WTC11 (cell line): ENCODE measurements at regions not wholly inside any gene's neighbourhood (a gene's known extent, or its start where the extent isn't known, plus 50 kb on each side); places are given as distances from the start of the nearest gene placed in this dataset.

Experiments
- ATAC-seq: fragments of 200-7000 bp; cut with Tn5 transposase; 2 replicates; pipeline ENCODE4 v1.10.0; 2021; ENCODE audit warnings: mild to moderate bottlenecking, moderate library complexity
- CTCF ChIA-PET: fragments of 300-600 bp; sonication (Branson Sonifier 250); formaldehyde crosslinking; loops from one replicate; lab custom pipeline; 2021; ENCODE audit warnings: antibody characterized with exemption; lab: Charles Lee
- POLR2A ChIA-PET: fragments of 350-600 bp; sonication (Branson Sonifier 250); formaldehyde crosslinking; loops from one replicate; lab custom pipeline; 2021; ENCODE audit warnings: antibody characterized with exemption; lab: Charles Lee
- DNase-seq: peaks from one replicate; pipeline ENCODE4 v3.0.0; 2021; ENCODE audit warnings: low spot score
- H3K27ac Mint-ChIP-seq: 2 replicates; pipeline ENCODE4 v1.8.0; 2021; ENCODE audit warnings: mixed read lengths
- H3K27me3 Mint-ChIP-seq: 2 replicates; pipeline ENCODE4 v1.8.0; 2021; ENCODE audit warnings: low read depth, mild to moderate bottlenecking, moderate library complexity, mixed read lengths
- H3K36me3 Mint-ChIP-seq: 2 replicates; pipeline ENCODE4 v1.8.0; 2021; ENCODE audit warnings: mixed read lengths
- H3K4me1 Mint-ChIP-seq: 2 replicates; pipeline ENCODE4 v1.8.0; 2022; ENCODE audit warnings: mixed read lengths
- H3K4me3 Mint-ChIP-seq: 2 replicates; pipeline ENCODE4 v1.8.0; 2021; ENCODE audit warnings: mild to moderate bottlenecking, moderate library complexity, mixed read lengths
- H3K9me3 Mint-ChIP-seq: 2 replicates; pipeline ENCODE4 v1.8.0; 2021; ENCODE audit warnings: mixed read lengths
- ATF6 ChIP-seq: sonication (generic); formaldehyde crosslinking; IDR thresholded peaks from 2 replicates; pipeline ENCODE4 v1.8.1; 2023; ENCODE audit warnings: mild to moderate bottlenecking, missing genetic modification reagents
- CDX4 ChIP-seq: fragments of 250-450 bp; sonication (Bioruptor Pico); IDR thresholded peaks from 2 replicates; pipeline ENCODE4 v1.9.0; 2021; ENCODE audit warnings: moderate library complexity, mild to moderate bottlenecking, inconsistent platforms, borderline replicate concordance
- CREB1 ChIP-seq: sonication (generic); formaldehyde crosslinking; IDR thresholded peaks from 2 replicates; pipeline ENCODE4 v1.8.0; 2023; ENCODE audit warnings: mild to moderate bottlenecking, missing genetic modification reagents
- EMX1 ChIP-seq: fragments of 250-450 bp; sonication (Bioruptor Pico); IDR thresholded peaks from 2 replicates; pipeline ENCODE4 v1.8.0; 2021; ENCODE audit warnings: mild to moderate bottlenecking
- ESRRA ChIP-seq: sonication (generic); formaldehyde crosslinking; IDR thresholded peaks from 2 replicates; pipeline ENCODE4 v1.8.1; 2022; ENCODE audit warnings: mild to moderate bottlenecking, missing genetic modification reagents, borderline replicate concordance
- FOXJ3 ChIP-seq: sonication (generic); formaldehyde crosslinking; IDR thresholded peaks from 2 replicates; pipeline ENCODE4 v1.9.0; 2021; ENCODE audit warnings: missing genetic modification reagents, mild to moderate bottlenecking, borderline replicate concordance
- FOXP4 ChIP-seq: sonication (generic); formaldehyde crosslinking; IDR thresholded peaks from 2 replicates; pipeline ENCODE4 v1.8.0; 2022; ENCODE audit warnings: mild to moderate bottlenecking, missing genetic modification reagents
- GTF2I ChIP-seq: fragments of 250-450 bp; sonication (Bioruptor Pico); conservative IDR thresholded peaks from 2 replicates; pipeline ENCODE4 v1.4.0; 2021; ENCODE audit warnings: mild to moderate bottlenecking
- HMGXB4 ChIP-seq: sonication (generic); formaldehyde crosslinking; IDR thresholded peaks from 2 replicates; pipeline ENCODE4 v1.8.1; 2023; ENCODE audit warnings: mild to moderate bottlenecking, moderate library complexity, missing genetic modification reagents
- MAX ChIP-seq: sonication (generic); formaldehyde crosslinking; IDR thresholded peaks from 2 replicates; pipeline ENCODE4 v1.8.0; 2022; ENCODE audit warnings: mild to moderate bottlenecking, missing genetic modification reagents
- MYBL2 ChIP-seq: sonication (generic); formaldehyde crosslinking; IDR thresholded peaks from 2 replicates; pipeline ENCODE4 v1.8.1; 2023; ENCODE audit warnings: mild to moderate bottlenecking, moderate library complexity, missing genetic modification reagents
- NR3C1 ChIP-seq: sonication (generic); formaldehyde crosslinking; conservative IDR thresholded peaks from 2 replicates; pipeline ENCODE4 v1.8.1; 2023; ENCODE audit warnings: low read depth, mild to moderate bottlenecking, missing genetic modification reagents
- TEAD1 ChIP-seq: sonication (generic); formaldehyde crosslinking; IDR thresholded peaks from 2 replicates; pipeline ENCODE4 v1.8.0; 2022; ENCODE audit warnings: mild to moderate bottlenecking, missing genetic modification reagents
- ZNF121 ChIP-seq: sonication (generic); formaldehyde crosslinking; IDR thresholded peaks from 2 replicates; pipeline ENCODE4 v1.8.0; 2023; ENCODE audit warnings: missing genetic modification reagents
- ZNF396 ChIP-seq: fragments of 250-450 bp; sonication (Bioruptor Pico); IDR thresholded peaks from 2 replicates; pipeline ENCODE4 v1.8.0; 2021; ENCODE audit warnings: mild to moderate bottlenecking, moderate library complexity, borderline replicate concordance
- ZNF512 ChIP-seq: sonication (generic); formaldehyde crosslinking; IDR thresholded peaks from 2 replicates; pipeline ENCODE4 v1.8.1; 2022; ENCODE audit warnings: missing genetic modification reagents, borderline replicate concordance

GRCh38 chr5:104421431-104421830 is 858.8 kb upstream of the NUDT12 start:
- POLR2A ChIA-PET = no interaction called here
- H3K36me3 Mint-ChIP-seq = no peaks in the 10 kb centered on the region
- DNase-seq (no peak), ATAC-seq (no peak)
- no peak overlapping the region for H3K27ac Mint-ChIP-seq
- H3K27me3 Mint-ChIP-seq = no peaks in the 10 kb centered on the region
- H3K4me1 Mint-ChIP-seq = no peaks in the 10 kb centered on the region
- TF ChIP-seq MAX (CRISPR knock-in tag) (no peak), ZNF512 (CRISPR knock-in tag) (no peak)
- CTCF ChIA-PET = interaction anchor here (1.2 kb wide), 1 partner anchor 9 kb away, joined by 8 read pairs; no protein-coding TSS in a partner anchor
- H3K9me3 Mint-ChIP-seq = no peaks in the 10 kb centered on the region
- H3K4me3 Mint-ChIP-seq = no peak overlapping the region

- Mint-ChIP-seq H3K36me3 (no peaks in the 10 kb centered on the region), H3K27me3 (no peaks in the 10 kb centered on the region), H3K4me3 (no peak overlapping the region), H3K9me3 (no peaks in the 10 kb centered on the region), H3K4me1 (peaks cover 1% of the 10 kb centered on the region; the same call in 1 of the 2 replicates), H3K27ac (no peak overlapping the region)
- CTCF ChIA-PET = no interaction called here
- TF ChIP-seq FOXP4 (CRISPR knock-in tag) (no peak), HMGXB4 (CRISPR knock-in tag) (no peak), ESRRA (CRISPR knock-in tag) (no peak), NR3C1 (no peak), MYBL2 (CRISPR knock-in tag) (no peak), EMX1 (CRISPR knock-in tag) (no peak), ZNF121 (CRISPR knock-in tag) (no peak), CREB1 (no peak), MAX (CRISPR knock-in tag) (no peak), FOXJ3 (CRISPR knock-in tag) (no peak), CDX4 (no peak), GTF2I (CRISPR knock-in tag) (no peak), ATF6 (CRISPR knock-in tag) (no peak), TEAD1 (CRISPR knock-in tag) (no peak), ZNF396 (no peak)
- DNase-seq = no peak
- no peak for ATAC-seq
- POLR2A ChIA-PET = no interaction called here
Measured at GRCh38 chr5:104418056-104418455, 855.5 kb upstream of the NUDT12 start.
